Mucosa of gallbladder (tissue), 1 donor: ENCODE measurements at regions not wholly inside any gene's neighbourhood (a gene's known extent, or its start where the extent isn't known, plus 50 kb on each side); places are given as distances from the start of the nearest gene placed in this dataset.
"Not testable (repeated sequence)": the region's sequence is repeated elsewhere in the genome, so short reads cannot be mapped to it uniquely, and the experiment has no call there.

Experiments
- DNase-seq: peaks from one replicate; pipeline ENCODE4 v3.0.0-alpha.2; 2020; ENCODE audit warnings: low spot score
- donor health status: DM: no; HTN: no; CAD: no.

- DNase-seq: no peak
Observed at GRCh38 chr10:28135258-28135657, 136.4 kb upstream of the ODAD2 start.

- no peak for DNase-seq
Observed at GRCh38 chr10:28130267-28130666, 131.4 kb upstream of the ODAD2 start.

GRCh38 chr10:28127881-28128280 lies 129.0 kb upstream of the ODAD2 start:
- DNase-seq: no peak

GRCh38 chr10:28125701-28126100 lies 126.8 kb upstream of the ODAD2 start:
- no peak for DNase-seq

GRCh38 chr10:28120795-28121194 lies 121.9 kb upstream of the ODAD2 start:
- no peak for DNase-seq

GRCh38 chr10:28120043-28120749 lies 121.3 kb upstream of the ODAD2 start:
- DNase-seq: no peak

- DNase-seq: no peak
Observed at GRCh38 chr10:28118985-28119628, 120.2 kb upstream of the ODAD2 start.

- DNase-seq: no peak
Observed at GRCh38 chr10:28113202-28113601, 114.3 kb upstream of the ODAD2 start.

GRCh38 chr10:28111712-28112111 lies 112.8 kb upstream of the ODAD2 start:
- no peak for DNase-seq

GRCh38 chr10:28105561-28105960 lies 106.7 kb upstream of the ODAD2 start:
- DNase-seq: no peak

- DNase-seq: no peak
Observed at GRCh38 chr10:28097633-28098032, 98.8 kb upstream of the ODAD2 start.

- DNase-seq: no peak
Observed at GRCh38 chr10:28095791-28096378, 97.0 kb upstream of the ODAD2 start.

- no peak for DNase-seq
Observed at GRCh38 chr10:28094121-28094520, 95.2 kb upstream of the ODAD2 start.

GRCh38 chr10:28091913-28092312 lies 93.0 kb upstream of the ODAD2 start:
- DNase-seq: no peak

- DNase-seq: no peak
Observed at GRCh38 chr10:28090506-28090905, 91.6 kb upstream of the ODAD2 start.

- DNase-seq: no peak
Observed at GRCh38 chr10:28089467-28089866, 90.6 kb upstream of the ODAD2 start.

- DNase-seq: no peak
Observed at GRCh38 chr10:28087661-28088351, 88.9 kb upstream of the ODAD2 start.

GRCh38 chr10:28085760-28086159 lies 86.9 kb upstream of the ODAD2 start:
- not testable (repeated sequence) for DNase-seq

- DNase-seq: no peak
Observed at GRCh38 chr10:28082885-28083284, 84.0 kb upstream of the ODAD2 start.

- DNase-seq: no peak
Observed at GRCh38 chr10:28082316-28082715, 83.4 kb upstream of the ODAD2 start.

- no peak for DNase-seq
Observed at GRCh38 chr10:28077889-28078288, 79.0 kb upstream of the ODAD2 start.

GRCh38 chr10:28075424-28075823 lies 76.5 kb upstream of the ODAD2 start:
- DNase-seq: no peak

- DNase-seq: no peak
Observed at GRCh38 chr10:28072573-28072972, 73.7 kb upstream of the ODAD2 start.
